GM12873 (cell line): ENCODE measurements at regions not wholly inside any gene's neighbourhood (a gene's known extent, or its start where the extent isn't known, plus 50 kb on each side); places are given as distances from the start of the nearest gene placed in this dataset.

Experiments
- CTCF ChIP-seq: IDR thresholded peaks from 2 replicates; pipeline ENCODE4 v1.5.1; 2012; ENCODE audit warnings: low read depth, mild to moderate bottlenecking, moderate library complexity, low read length, control low read depth; ENCODE audit not compliant: insufficient read depth; ENCODE audit errors: missing control alignments

GRCh38 chr4:156595041-156595440 is 376.6 kb downstream of the PDGFC start:
- TF ChIP-seq CTCF, result no peak

GRCh38 chr4:156594624-156595023 is 377.0 kb downstream of the PDGFC start:
- no peak for TF ChIP-seq CTCF

GRCh38 chr4:156593464-156593863 is 378.1 kb downstream of the PDGFC start:
- no peak for TF ChIP-seq CTCF

GRCh38 chr4:156591679-156592078 is 379.9 kb downstream of the PDGFC start:
- no peak for TF ChIP-seq CTCF

- TF ChIP-seq CTCF, result no peak
These were observed 387.5 kb downstream of the PDGFC start for GRCh38 chr4:156584100-156584499.

GRCh38 chr4:156583265-156583664 is 388.3 kb downstream of the PDGFC start:
- no peak for TF ChIP-seq CTCF

GRCh38 chr4:156581282-156582063 is 390.1 kb downstream of the PDGFC start:
- TF ChIP-seq CTCF, result no peak

- TF ChIP-seq CTCF, result no peak
These were observed 392.9 kb downstream of the PDGFC start for GRCh38 chr4:156578713-156579112.
